22Rv1 (cell line): ENCODE measurements at regions not wholly inside any gene's neighbourhood (a gene's known extent, or its start where the extent isn't known, plus 50 kb on each side); places are given as distances from the start of the nearest gene placed in this dataset.

Experiments
- CTCF ChIP-seq: fragments of 450-650 bp; IDR thresholded peaks from 2 replicates; pipeline ENCODE4 v1.5.1; 2017; ENCODE audit warnings: mild to moderate bottlenecking
- ZFX ChIP-seq: fragments of 450-650 bp; IDR thresholded peaks from 2 replicates; pipeline ENCODE4 v1.6.1; 2017; ENCODE audit warnings: antibody characterized with exemption, borderline replicate concordance

- TF ChIP-seq CTCF (no peak), ZFX (no peak)
Measured at GRCh38 chr20:50453533-50454244, 56.5 kb upstream of the PTPN1 start.
